ENCODE measurements at regions not wholly inside any gene's neighbourhood (a gene's known extent, or its start where the extent isn't known, plus 50 kb on each side); places are given as distances from the start of the nearest gene placed in this dataset.

DNA sequence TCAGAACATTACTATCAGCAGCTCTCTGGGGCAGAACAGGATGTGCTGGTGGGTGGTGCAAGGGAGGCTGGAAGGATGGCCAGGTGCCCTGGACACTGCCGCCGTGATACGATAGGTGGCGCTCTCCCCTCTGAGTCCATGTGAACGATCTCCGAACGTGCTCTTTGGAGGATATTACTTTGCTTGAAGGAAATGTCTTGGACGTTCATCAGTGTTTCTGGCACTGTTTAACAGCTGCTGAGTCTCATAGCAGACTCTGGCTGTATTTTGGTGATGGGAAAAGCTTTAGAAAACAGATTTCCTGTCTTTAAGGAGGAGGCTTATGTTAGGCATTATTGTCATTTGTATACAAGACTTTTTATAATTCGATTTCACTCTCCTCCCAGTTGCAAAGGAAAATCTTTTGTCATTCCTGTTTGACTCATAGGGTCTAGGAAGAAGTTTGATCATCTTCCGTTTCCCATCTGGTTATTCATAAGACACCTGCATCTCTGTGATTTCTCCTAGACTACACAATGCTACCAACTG lies 386.2 kb upstream of the ADGRL2 start:
- Histone ChIP-seq H3K4me2 (ENCODE audit: low read length) (no peak overlapping the region), H2AFZ (ENCODE audit: low read depth, low read length) (no peak overlapping the region), H3K79me2 (replicated peaks; ENCODE audit: insufficient read depth, low read length) (no peaks in the 10 kb centered on the region), H3K9me3 (ENCODE audit: low read length) (no peaks in the 10 kb centered on the region), H3K9ac (ENCODE audit: low read length) (no peak overlapping the region), H4K20me1 (ENCODE audit: insufficient read depth) (no peaks in the 10 kb centered on the region), H3K36me3 (ENCODE audit: insufficient read depth, low read length) (no peaks in the 10 kb centered on the region), H3K27me3 (ENCODE audit: insufficient read depth, low read depth, low read length) (no peaks in the 10 kb centered on the region), H3F3A (ENCODE audit: insufficient read depth, low read length, poor library complexity, severe bottlenecking) (no peaks in the 10 kb centered on the region), H3K4me3 (ENCODE audit: low read length) (no peak overlapping the region), H3K27ac (ENCODE audit: low read length) (no peak overlapping the region), H3K9me2 (ENCODE audit: insufficient read depth, low read length) (no peaks in the 10 kb centered on the region)
- no peak for TF ChIP-seq TAF1 (IDR thresholded peaks at IDR 0.05; ENCODE audit: low read depth)
- TF ChIP-seq EP300 (conservative IDR thresholded peaks at IDR 0.05; ENCODE audit: poor library complexity, severe bottlenecking): no peak
- TF ChIP-seq POLR2AphosphoS5 (IDR thresholded peaks at IDR 0.05): no peak
- TF ChIP-seq, protein P1, sequence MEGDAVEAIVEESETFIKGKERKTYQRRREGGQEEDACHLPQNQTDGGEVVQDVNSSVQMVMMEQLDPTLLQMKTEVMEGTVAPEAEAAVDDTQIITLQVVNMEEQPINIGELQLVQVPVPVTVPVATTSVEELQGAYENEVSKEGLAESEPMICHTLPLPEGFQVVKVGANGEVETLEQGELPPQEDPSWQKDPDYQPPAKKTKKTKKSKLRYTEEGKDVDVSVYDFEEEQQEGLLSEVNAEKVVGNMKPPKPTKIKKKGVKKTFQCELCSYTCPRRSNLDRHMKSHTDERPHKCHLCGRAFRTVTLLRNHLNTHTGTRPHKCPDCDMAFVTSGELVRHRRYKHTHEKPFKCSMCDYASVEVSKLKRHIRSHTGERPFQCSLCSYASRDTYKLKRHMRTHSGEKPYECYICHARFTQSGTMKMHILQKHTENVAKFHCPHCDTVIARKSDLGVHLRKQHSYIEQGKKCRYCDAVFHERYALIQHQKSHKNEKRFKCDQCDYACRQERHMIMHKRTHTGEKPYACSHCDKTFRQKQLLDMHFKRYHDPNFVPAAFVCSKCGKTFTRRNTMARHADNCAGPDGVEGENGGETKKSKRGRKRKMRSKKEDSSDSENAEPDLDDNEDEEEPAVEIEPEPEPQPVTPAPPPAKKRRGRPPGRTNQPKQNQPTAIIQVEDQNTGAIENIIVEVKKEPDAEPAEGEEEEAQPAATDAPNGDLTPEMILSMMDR (IDR thresholded peaks at IDR 0.05; ENCODE audit: poor library complexity, severe bottlenecking): no peak
- TF ChIP-seq RAD21 (conservative IDR thresholded peaks at IDR 0.05): no peak
- no peak for TF ChIP-seq EZH2 (IDR thresholded peaks at IDR 0.05; ENCODE audit: borderline replicate concordance, insufficient read depth, low read length, poor library complexity, severe bottlenecking)
- TF ChIP-seq, protein P2, sequence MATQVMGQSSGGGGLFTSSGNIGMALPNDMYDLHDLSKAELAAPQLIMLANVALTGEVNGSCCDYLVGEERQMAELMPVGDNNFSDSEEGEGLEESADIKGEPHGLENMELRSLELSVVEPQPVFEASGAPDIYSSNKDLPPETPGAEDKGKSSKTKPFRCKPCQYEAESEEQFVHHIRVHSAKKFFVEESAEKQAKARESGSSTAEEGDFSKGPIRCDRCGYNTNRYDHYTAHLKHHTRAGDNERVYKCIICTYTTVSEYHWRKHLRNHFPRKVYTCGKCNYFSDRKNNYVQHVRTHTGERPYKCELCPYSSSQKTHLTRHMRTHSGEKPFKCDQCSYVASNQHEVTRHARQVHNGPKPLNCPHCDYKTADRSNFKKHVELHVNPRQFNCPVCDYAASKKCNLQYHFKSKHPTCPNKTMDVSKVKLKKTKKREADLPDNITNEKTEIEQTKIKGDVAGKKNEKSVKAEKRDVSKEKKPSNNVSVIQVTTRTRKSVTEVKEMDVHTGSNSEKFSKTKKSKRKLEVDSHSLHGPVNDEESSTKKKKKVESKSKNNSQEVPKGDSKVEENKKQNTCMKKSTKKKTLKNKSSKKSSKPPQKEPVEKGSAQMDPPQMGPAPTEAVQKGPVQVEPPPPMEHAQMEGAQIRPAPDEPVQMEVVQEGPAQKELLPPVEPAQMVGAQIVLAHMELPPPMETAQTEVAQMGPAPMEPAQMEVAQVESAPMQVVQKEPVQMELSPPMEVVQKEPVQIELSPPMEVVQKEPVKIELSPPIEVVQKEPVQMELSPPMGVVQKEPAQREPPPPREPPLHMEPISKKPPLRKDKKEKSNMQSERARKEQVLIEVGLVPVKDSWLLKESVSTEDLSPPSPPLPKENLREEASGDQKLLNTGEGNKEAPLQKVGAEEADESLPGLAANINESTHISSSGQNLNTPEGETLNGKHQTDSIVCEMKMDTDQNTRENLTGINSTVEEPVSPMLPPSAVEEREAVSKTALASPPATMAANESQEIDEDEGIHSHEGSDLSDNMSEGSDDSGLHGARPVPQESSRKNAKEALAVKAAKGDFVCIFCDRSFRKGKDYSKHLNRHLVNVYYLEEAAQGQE (IDR thresholded peaks at IDR 0.05; ENCODE audit: borderline replicate concordance): no peak
- no peak for TF ChIP-seq SMC3 (conservative IDR thresholded peaks at IDR 0.05; ENCODE audit: poor library complexity)
- TF ChIP-seq MXI1 (conservative IDR thresholded peaks at IDR 0.05; ENCODE audit: poor library complexity, severe bottlenecking): no peak

DNA sequence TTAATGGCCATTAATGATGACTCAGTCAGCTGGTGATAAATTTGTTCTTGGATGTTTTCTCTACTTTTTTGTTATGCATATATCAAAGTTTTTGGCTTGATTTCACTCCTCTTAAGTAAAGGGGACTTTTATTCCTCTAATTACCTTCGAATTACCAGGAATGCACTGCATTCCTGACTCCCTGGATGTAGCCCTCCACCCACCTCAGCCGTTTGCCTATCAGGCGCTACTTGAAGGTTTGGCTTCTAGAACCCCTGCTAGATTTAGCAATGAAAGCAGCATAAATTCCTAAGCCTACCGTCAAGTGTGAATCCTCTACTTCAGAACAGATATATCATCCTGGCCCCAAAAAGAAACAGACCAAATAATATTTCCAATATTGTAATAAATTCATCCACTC lies 387.8 kb upstream of the ADGRL2 start:
- TF ChIP-seq TAF1 (IDR thresholded peaks at IDR 0.05; ENCODE audit: low read depth): no peak
- TF ChIP-seq, protein P2 (IDR thresholded peaks at IDR 0.05; ENCODE audit: borderline replicate concordance): no peak
- TF ChIP-seq MXI1 (conservative IDR thresholded peaks at IDR 0.05; ENCODE audit: poor library complexity, severe bottlenecking): no peak
- TF ChIP-seq EP300 (conservative IDR thresholded peaks at IDR 0.05; ENCODE audit: poor library complexity, severe bottlenecking): no peak
- TF ChIP-seq RAD21 (conservative IDR thresholded peaks at IDR 0.05): no peak
- Histone ChIP-seq H3F3A (ENCODE audit: insufficient read depth, low read length, poor library complexity, severe bottlenecking) (no peaks in the 10 kb centered on the region), H3K79me2 (replicated peaks; ENCODE audit: insufficient read depth, low read length) (no peaks in the 10 kb centered on the region)

More for the DNA sequence above, 387.8 kb upstream of the ADGRL2 start:
- Histone ChIP-seq H3K4me2 (ENCODE audit: low read length) (no peak overlapping the region), H3K4me3 (ENCODE audit: low read length) (no peak overlapping the region), H3K9me2 (ENCODE audit: insufficient read depth, low read length) (no peaks in the 10 kb centered on the region), H3K36me3 (ENCODE audit: insufficient read depth, low read length) (no peaks in the 10 kb centered on the region), H3K9ac (ENCODE audit: low read length) (no peak overlapping the region), H3K9me3 (ENCODE audit: low read length) (no peaks in the 10 kb centered on the region), H3K27ac (ENCODE audit: low read length) (no peak overlapping the region), H4K20me1 (ENCODE audit: insufficient read depth) (no peaks in the 10 kb centered on the region), H2AFZ (ENCODE audit: low read depth, low read length) (no peak overlapping the region), H3K27me3 (ENCODE audit: insufficient read depth, low read depth, low read length) (no peaks in the 10 kb centered on the region)

Data from neural cell (in vitro differentiated cells).